Activated CD8-positive, alpha-beta memory T cell treated with anti-CD3 and anti-CD28 coated beads, Interleukin-2, amount 10 ng/mL, durations not matched to agents 7 days and 5 days (primary cell): ENCODE measurements at regions not wholly inside any gene's neighbourhood (a gene's known extent, or its start where the extent isn't known, plus 50 kb on each side); places are given as distances from the start of the nearest gene placed in this dataset.

ENCODE experiments used
- ATAC-seq: fragments of 150-1000 bp; cut with Tn5 transposase; one replicate; pipeline ENCODE4 v1.10.0; 2021; ENCODE audit warnings: moderate library complexity
- CTCF ChIA-PET: fragments of 350-600 bp; sonication (Branson Sonifier 250); formaldehyde crosslinking; loops from one replicate; lab custom pipeline; 2021; ENCODE audit warnings: antibody characterized with exemption; lab: Charles Lee
- DNase-seq: peaks from one replicate; pipeline ENCODE4 v3.0.0-alpha.2; 2020
- H3K27ac Mint-ChIP-seq: one replicate; pipeline ENCODE4 v1.8.0; 2021; ENCODE audit warnings: mild to moderate bottlenecking, mixed read lengths
- H3K27me3 Mint-ChIP-seq: one replicate; pipeline ENCODE4 v1.8.0; 2021; ENCODE audit warnings: mixed read lengths
- H3K36me3 Mint-ChIP-seq: one replicate; pipeline ENCODE4 v1.8.0; 2021; ENCODE audit warnings: mild to moderate bottlenecking, mixed read lengths
- H3K4me1 Mint-ChIP-seq: one replicate; pipeline ENCODE4 v1.8.0; 2021; ENCODE audit warnings: mixed read lengths
- H3K4me3 Mint-ChIP-seq: one replicate; pipeline ENCODE4 v1.8.0; 2021; ENCODE audit warnings: mild to moderate bottlenecking, moderate library complexity, mixed read lengths
- H3K9me3 Mint-ChIP-seq: one replicate; pipeline ENCODE4 v1.8.0; 2022; ENCODE audit warnings: low read depth, mixed read lengths

GRCh38 chr10:10960534-10960933 is 57.1 kb upstream of the CELF2 start:
- Mint-ChIP-seq H3K36me3 (no peaks in the 10 kb centered on the region), H3K9me3 (no peaks in the 10 kb centered on the region), H3K4me3 (no peak overlapping the region), H3K27me3 (peaks cover 24% of the 10 kb centered on the region), H3K27ac (no peak overlapping the region), H3K4me1 (no peaks in the 10 kb centered on the region)
- CTCF ChIA-PET, result no interaction called here
- DNase-seq (no peak), ATAC-seq (no peak)

GRCh38 chr10:10961072-10961471 is 56.6 kb upstream of the CELF2 start:
- ATAC-seq, result no peak
- H3K27me3 Mint-ChIP-seq, result peaks cover 20% of the 10 kb centered on the region
- no peak for DNase-seq
- no peak overlapping the region for H3K4me3 Mint-ChIP-seq
- H3K9me3 Mint-ChIP-seq, result no peaks in the 10 kb centered on the region
- CTCF ChIA-PET, result no interaction called here
- H3K4me1 Mint-ChIP-seq, result no peaks in the 10 kb centered on the region
- H3K36me3 Mint-ChIP-seq, result no peaks in the 10 kb centered on the region
- no peak overlapping the region for H3K27ac Mint-ChIP-seq

- no peak for ATAC-seq
- Mint-ChIP-seq H3K9me3 (no peaks in the 10 kb centered on the region), H3K4me1 (no peaks in the 10 kb centered on the region), H3K4me3 (no peak overlapping the region), H3K27ac (no peak overlapping the region), H3K36me3 (no peaks in the 10 kb centered on the region), H3K27me3 (peaks cover 26% of the 10 kb centered on the region)
- CTCF ChIA-PET, result no interaction called here
- no peak for DNase-seq
Measured at GRCh38 chr10:10967029-10967428, 50.6 kb upstream of the CELF2 start.

- Mint-ChIP-seq H3K27ac (no peak overlapping the region), H3K9me3 (no peaks in the 10 kb centered on the region), H3K36me3 (no peaks in the 10 kb centered on the region), H3K27me3 (peaks cover 31% of the 10 kb centered on the region), H3K4me3 (no peak overlapping the region), H3K4me1 (no peaks in the 10 kb centered on the region)
- ATAC-seq (no peak), DNase-seq (no peak)
- CTCF ChIA-PET, result no interaction called here
Measured at GRCh38 chr10:10967581-10968256, 50.0 kb upstream of the CELF2 start.
